GM18519 (cell line): ENCODE measurements at regions not wholly inside any gene's neighbourhood (a gene's known extent, or its start where the extent isn't known, plus 50 kb on each side); places are given as distances from the start of the nearest gene placed in this dataset.

Experiments used
- ATAC-seq: cut with Tn5 transposase; IDR thresholded peaks from one replicate; pipeline ENCODE4 v1.9.1; 2021; ENCODE audit warnings: mild to moderate bottlenecking, moderate library complexity; ENCODE audit not compliant: unreplicated experiment, low FRiP score

- no peak for ATAC-seq
These were observed 78.4 kb downstream of the PRL start for GRCh38 chr6:22218410-22218809.

- ATAC-seq: no peak
These were observed 76.9 kb downstream of the PRL start for GRCh38 chr6:22219925-22220324.

GRCh38 chr6:22221211-22221610 is 75.6 kb downstream of the PRL start:
- no peak for ATAC-seq

GRCh38 chr6:22221630-22222029 is 75.2 kb downstream of the PRL start:
- ATAC-seq: no peak

GRCh38 chr6:22222469-22222868 is 74.4 kb downstream of the PRL start:
- no peak for ATAC-seq

GRCh38 chr6:22227824-22228610 is 68.8 kb downstream of the PRL start:
- no peak for ATAC-seq

GRCh38 chr6:22231050-22231449 is 65.8 kb downstream of the PRL start:
- ATAC-seq: no peak

GRCh38 chr6:22231616-22232015 is 65.2 kb downstream of the PRL start:
- ATAC-seq: no peak

GRCh38 chr6:22236626-22237414 is 60.0 kb downstream of the PRL start:
- no peak for ATAC-seq
